K562 (cell line): ENCODE measurements at regions not wholly inside any gene's neighbourhood (a gene's known extent, or its start where the extent isn't known, plus 50 kb on each side); places are given as distances from the start of the nearest gene placed in this dataset.

Source experiments
- ATAC-seq: fragments of 200-7000 bp; cut with Tn5 transposase; 3 replicates; pipeline ENCODE4 v1.9.1; 2020; ENCODE audit warnings: moderate library complexity
- BruUV-seq: library from RNA; stranded (reverse); fragments of 400-500 nt; replicated peaks from 2 replicates; lab custom pipeline; 2021; lab: Mats Ljungman, UMichigan
- CTCF ChIA-PET: fragments of 300-600 bp; formaldehyde crosslinking; extraction: SDS; loops from one replicate; lab custom pipeline; 2021; ENCODE audit warnings: low intra/inter-chr PET ratio; lab: Yijun Ruan, JAX
- POLR2A ChIA-PET: fragments of 300-600, 350-650 bp; sonication (Branson Sonifier 250); formaldehyde crosslinking; extraction: SDS; loops from one replicate; lab custom pipeline; 2021; ENCODE audit warnings: antibody characterized with exemption, inconsistent platforms; lab: Yijun Ruan, JAX
- DNase-seq, 4 experiments: peaks; one replicate each; pipeline versions ENCODE4 v3.0.0 to v3.0.0-alpha.2; 2011 to 2018; ENCODE audit warnings: low spot score in 3 of 4, mixed read lengths in 3 of 4; ENCODE audit errors: extremely low read depth in 1 of 4
- FAIRE-seq: peaks from 2 replicates; lab custom pipeline; 2011; peaks lifted over from hg19 to GRCh38; lab: Jason Lieb, UNC
- H2AFZ ChIP-seq: 2 replicates; pipeline ENCODE4 v1.6.0; 2011; ENCODE audit warnings: low read depth, low read length, control low read depth, inconsistent platforms
- H3K27ac ChIP-seq: fragments of 200-600 bp; 3 replicates; pipeline ENCODE4 v1.8.0; 2011; ENCODE audit warnings: low read depth, mild to moderate bottlenecking, control low read depth, inconsistent platforms, low read length, moderate library complexity, mixed read lengths; ENCODE audit errors: extremely low read depth
- H3K27me3 ChIP-seq, 2 experiments: fragments of 300-600 bp in 1 of 2; 2 replicates in 1 of 2; 3 replicates in 1 of 2; pipeline versions ENCODE4 v1.6.0 to v1.8.0; 2011; ENCODE audit warnings: inconsistent platforms in 2 of 2, low read length in 2 of 2, mild to moderate bottlenecking in 1 of 2, mixed read lengths in 1 of 2, moderate library complexity in 1 of 2; ENCODE audit not compliant: control insufficient read depth in 2 of 2, insufficient read depth in 2 of 2
- H3K36me3 ChIP-seq: fragments of 300-600 bp; 3 replicates; pipeline ENCODE4 v1.8.0; 2011; ENCODE audit warnings: mild to moderate bottlenecking, low read length, inconsistent platforms; ENCODE audit not compliant: control insufficient read depth, insufficient read depth
- H3K4me1 ChIP-seq, 2 experiments: fragments of 200-600 bp in 1 of 2; replicated peaks in 1 of 2; 2 replicates in 1 of 2; 3 replicates in 1 of 2; pipeline versions ENCODE4 v1.5.1 to v1.8.0; 2011; ENCODE audit warnings: inconsistent platforms in 2 of 2, low read length in 2 of 2, mild to moderate bottlenecking in 1 of 2, mixed read lengths in 1 of 2, moderate library complexity in 1 of 2; ENCODE audit not compliant: control insufficient read depth in 2 of 2, insufficient read depth in 2 of 2
- H3K4me2 ChIP-seq: 2 replicates; pipeline ENCODE4 v1.6.1; 2011; ENCODE audit warnings: low read length, control low read depth, inconsistent platforms, mixed read lengths; ENCODE audit not compliant: insufficient read depth
- H3K4me3 ChIP-seq: fragments of 200-600 bp; sonication (generic), shearing (Covaris generic); 2 replicates; pipeline ENCODE4 v1.5.1; 2016; ENCODE audit warnings: control low read depth, inconsistent platforms
- H3K79me2 ChIP-seq: fragments of 200-600 bp; 3 replicates; pipeline ENCODE4 v1.8.0; 2011; ENCODE audit warnings: low read length, inconsistent platforms; ENCODE audit not compliant: control insufficient read depth, insufficient read depth
- H3K9ac ChIP-seq, 2 experiments: 2 replicates each; pipeline versions ENCODE4 v1.6.0 to v1.6.1; 2011; ENCODE audit warnings: low read depth in 2 of 2, low read length in 2 of 2, control low read depth in 1 of 2, inconsistent platforms in 1 of 2, mild to moderate bottlenecking in 1 of 2, mixed read lengths in 1 of 2; ENCODE audit not compliant: insufficient read depth in 1 of 2
- H3K9me1 ChIP-seq: one replicate; pipeline ENCODE4 v1.6.0; 2011; ENCODE audit warnings: inconsistent platforms, mild to moderate bottlenecking, low read length, moderate library complexity; ENCODE audit not compliant: control insufficient read depth, insufficient read depth
- H3K9me3 ChIP-seq: replicated peaks from 2 replicates; pipeline ENCODE4 v1.5.1; 2011; ENCODE audit warnings: low read depth, low read length, inconsistent platforms; ENCODE audit not compliant: control insufficient read depth, insufficient read depth
- H4K20me1 ChIP-seq: replicated peaks from 2 replicates; pipeline ENCODE4 v1.6.1; 2011; ENCODE audit warnings: low read length, inconsistent platforms, mixed read lengths; ENCODE audit not compliant: control insufficient read depth, insufficient read depth
- CLOCK ChIP-seq: fragments of 250-450 bp; sonication (Bioruptor Pico); IDR thresholded peaks from 2 replicates; pipeline ENCODE4 v1.4.0; 2020; ENCODE audit warnings: mild to moderate bottlenecking, moderate library complexity, borderline replicate concordance
- EP300 ChIP-seq: IDR thresholded peaks from 2 replicates; pipeline ENCODE4 v1.6.1; 2012; ENCODE audit warnings: low read length, improper control_type of control experiment
- FOXA3 ChIP-seq, 2 experiments: fragments of 450-650 bp in 1 of 2; sonication (generic) in 1 of 2; formaldehyde crosslinking; IDR thresholded peaks in 1 of 2; conservative IDR thresholded peaks in 1 of 2; 2 replicates each; pipeline versions ENCODE4 v1.4.0 to v1.8.0; 2020 to 2022; ENCODE audit warnings: mild to moderate bottlenecking in 2 of 2, missing genetic modification reagents in 1 of 2
- HSF4 ChIP-seq: fragments of 250-450 bp; sonication (Bioruptor Pico); IDR thresholded peaks from 2 replicates; pipeline ENCODE4 v2.1.2; 2022; ENCODE audit warnings: mild to moderate bottlenecking, moderate library complexity, borderline replicate concordance
- IRF9 ChIP-seq: fragments of 450-650 bp; IDR thresholded peaks from 2 replicates; pipeline ENCODE4 v1.6.1; 2016; ENCODE audit warnings: missing biosample characterization, missing genetic modification characterization
- L3MBTL2 ChIP-seq: fragments of 450-650 bp; IDR thresholded peaks from 2 replicates; pipeline ENCODE4 v1.6.1; 2016; ENCODE audit warnings: mild to moderate bottlenecking, moderate library complexity
- MAX ChIP-seq: sonication (generic); formaldehyde crosslinking; IDR thresholded peaks from 2 replicates; pipeline ENCODE4 v1.9.0; 2022; ENCODE audit warnings: mild to moderate bottlenecking, missing genetic modification reagents
- NBN ChIP-seq: fragments of 450-650 bp; IDR thresholded peaks from 2 replicates; pipeline ENCODE4 v1.6.1; 2016; ENCODE audit warnings: low read depth, mild to moderate bottlenecking
- POLR2H ChIP-seq: IDR thresholded peaks from 2 replicates; pipeline ENCODE4 v1.6.1; 2016; ENCODE audit warnings: missing genetic modification characterization, low read depth, mild to moderate bottlenecking, control low read depth, missing compliant biosample characterization, moderate library complexity
- SP1 ChIP-seq: sonication (generic); formaldehyde crosslinking; IDR thresholded peaks from 2 replicates; pipeline ENCODE4 v1.8.1; 2022; ENCODE audit warnings: mild to moderate bottlenecking, missing genetic modification reagents
- TCFL5 ChIP-seq: fragments of 250-450 bp; sonication (Bioruptor Pico); conservative IDR thresholded peaks from 2 replicates; pipeline ENCODE4 v1.6.1; 2021; ENCODE audit warnings: mild to moderate bottlenecking, moderate library complexity, matching md5 sums
- XRCC4 ChIP-seq: IDR thresholded peaks from one replicate; pipeline ENCODE4 v1.6.1; 2011; ENCODE audit not compliant: insufficient read depth, insufficient read length; ENCODE audit errors: extremely low read depth
- ZNF668 ChIP-seq: fragments of 250-450 bp; sonication (Bioruptor Pico); IDR thresholded peaks from 2 replicates; pipeline ENCODE4 v1.8.0; 2022; ENCODE audit warnings: mild to moderate bottlenecking, inconsistent platforms
- WGBS: fragments of 100-300 bp; shearing (Covaris generic); methylation state at CpG from one replicate; pipeline ENCODE4 v1.1.6; 2016; ENCODE audit warnings: low coverage, mixed read lengths; ENCODE audit not compliant: insufficient coverage; ENCODE audit errors: missing lambda C conversion rate; 5-methylcytosine and 5-hydroxymethylcytosine counted together
- in situ Hi-C: fragments of 300-500 bp; cut with MboI; formaldehyde crosslinking; loops from 4 replicates; pipeline ENCODE4 v1.15.0; 2018; ENCODE audit warnings: inconsistent platforms, mixed read lengths
- intact Hi-C: fragments of 100-400 bp; cut with micrococcal nuclease; formaldehyde crosslinking; loops from 2 replicates; pipeline ENCODE4 v1.14.2; 2022

- Histone ChIP-seq H3K27ac (no peak overlapping the region), H4K20me1 (no peaks in the 10 kb centered on the region), H3K9me1 (no peaks in the 10 kb centered on the region), H2AFZ (no peak overlapping the region), H3K9me3 (no peaks in the 10 kb centered on the region), H3K4me1 (no peaks in the 10 kb centered on the region), H3K9ac (no peak overlapping the region), H3K4me3 (no peak overlapping the region), H3K27me3 (no peaks in the 10 kb centered on the region), H3K36me3 (no peaks in the 10 kb centered on the region), H3K4me2 (no peak overlapping the region), H3K79me2 (no peaks in the 10 kb centered on the region)
- BruUV-seq = no TSS peak
- in situ Hi-C loops (no loop called here), intact Hi-C loops (no loop called here)
- ATAC-seq (no peak), DNase-seq (no peak), FAIRE-seq (no peak)
- WGBS = 6% methylated on average over 2 of the region's 2 CpGs
- POLR2A ChIA-PET = no interaction called here
- no peak for TF ChIP-seq MAX (CRISPR knock-in tag)
- no peak for TF ChIP-seq POLR2H (tag)
- TF ChIP-seq NBN = no peak
- TF ChIP-seq EP300 = no peak
- no peak for TF ChIP-seq XRCC4
- TF ChIP-seq TCFL5 (CRISPR knock-in tag) = no peak
- no peak for TF ChIP-seq ZNF668
- no peak for TF ChIP-seq L3MBTL2
- no peak for TF ChIP-seq IRF9
- TF ChIP-seq FOXA3 (CRISPR knock-in tag; conservative IDR thresholded peaks at IDR 0.05 in 1 of 2, IDR thresholded peaks at IDR 0.05 in 1 of 2) = no peak
- no peak for TF ChIP-seq CLOCK (CRISPR knock-in tag)
- TF ChIP-seq SP1 = no peak
- no peak for TF ChIP-seq HSF4 (CRISPR knock-in tag)
- CTCF ChIA-PET = no interaction called here
Measured at GRCh38 chr20:11394145-11394833, 523.4 kb upstream of the BTBD3 start.
